GM12878 (cell line): ENCODE measurements at regions not wholly inside any gene's neighbourhood (a gene's known extent, or its start where the extent isn't known, plus 50 kb on each side); places are given as distances from the start of the nearest gene placed in this dataset.

Source experiments
- ATAC-seq: fragments of 200-7000 bp; cut with Tn5 transposase; 3 replicates; pipeline ENCODE4 v1.9.1; 2020; ENCODE audit warnings: mild to moderate bottlenecking, moderate library complexity
- BruUV-seq: library from RNA; stranded (reverse); fragments of 400-500 nt; replicated peaks from 2 replicates; lab custom pipeline; 2021; lab: Mats Ljungman, UMichigan
- CTCF ChIA-PET: fragments of 300-600 bp; sonication (Branson Sonifier 250); formaldehyde crosslinking; extraction: SDS; loops from one replicate; lab custom pipeline; 2021; ENCODE audit warnings: inconsistent platforms; lab: Yijun Ruan, JAX
- POLR2A ChIA-PET: fragments of 350-600 bp; formaldehyde crosslinking; extraction: SDS; loops from one replicate; lab custom pipeline; 2021; ENCODE audit warnings: inconsistent platforms; lab: Charles Lee
- RAD21 ChIA-PET: fragments of 300-600 bp; sonication (Branson Sonifier 250); formaldehyde crosslinking; loops from one replicate; lab custom pipeline; 2023; ENCODE audit warnings: antibody characterized with exemption; ENCODE audit not compliant: unreplicated experiment; lab: Charles Lee
- SMC1A ChIA-PET: fragments of 300-600 bp; sonication (Branson Sonifier 250); formaldehyde crosslinking; loops from one replicate; lab custom pipeline; 2023; ENCODE audit not compliant: unreplicated experiment, uncharacterized antibody; lab: Charles Lee
- DNase-seq: peaks from one replicate; pipeline ENCODE4 v3.0.0-alpha.2; 2011; ENCODE audit warnings: low read depth, low spot score
- FAIRE-seq: peaks from 3 replicates; lab custom pipeline; 2011; peaks lifted over from hg19 to GRCh38; lab: Jason Lieb, UNC
- H2AFZ ChIP-seq: 2 replicates; pipeline ENCODE4 v1.6.0; 2011; ENCODE audit warnings: low read depth, low read length, control low read depth; ENCODE audit not compliant: control insufficient read depth
- H3K27ac ChIP-seq: 2 replicates; pipeline ENCODE4 v1.5.1; 2011; ENCODE audit warnings: control low read depth; ENCODE audit not compliant: control insufficient read depth, insufficient read depth
- H3K27me3 ChIP-seq, 2 experiments: replicated peaks in 1 of 2; 2 replicates each; pipeline versions ENCODE4 v1.6.0 to v1.6.1; 2011; ENCODE audit warnings: low read length in 1 of 2; ENCODE audit not compliant: control insufficient read depth in 2 of 2, insufficient read depth in 2 of 2
- H3K36me3 ChIP-seq, 2 experiments: 2 replicates each; pipeline ENCODE4 v1.5.1; 2011; ENCODE audit warnings: low read length in 1 of 2; ENCODE audit not compliant: control insufficient read depth in 2 of 2, insufficient read depth in 2 of 2
- H3K4me1 ChIP-seq: 2 replicates; pipeline ENCODE4 v1.6.1; 2011; ENCODE audit warnings: mild to moderate bottlenecking, low read length, moderate library complexity, mixed read lengths; ENCODE audit not compliant: control insufficient read depth, insufficient read depth
- H3K4me2 ChIP-seq: 2 replicates; pipeline ENCODE4 v1.6.0; 2011; ENCODE audit warnings: control low read depth; ENCODE audit not compliant: control insufficient read depth, insufficient read depth
- H3K4me3 ChIP-seq: fragments of 200-600 bp; sonication (generic); 2 replicates; pipeline ENCODE4 v1.5.1; 2016
- H3K79me2 ChIP-seq: 2 replicates; pipeline ENCODE4 v1.6.0; 2011; ENCODE audit warnings: low read length; ENCODE audit not compliant: control insufficient read depth, insufficient read depth
- H3K9ac ChIP-seq: 2 replicates; pipeline ENCODE4 v1.8.0; 2011; ENCODE audit warnings: low read length, control low read depth, mixed read lengths; ENCODE audit not compliant: control insufficient read depth, insufficient read depth
- H3K9me3 ChIP-seq: replicated peaks from 3 replicates; pipeline ENCODE4 v1.5.1; 2011; ENCODE audit warnings: mild to moderate bottlenecking, low read length; ENCODE audit not compliant: control insufficient read depth, insufficient read depth
- H4K20me1 ChIP-seq: 2 replicates; pipeline ENCODE4 v1.6.0; 2011; ENCODE audit not compliant: control insufficient read depth, insufficient read depth
- WGBS: methylation state at CpG from one replicate; pipeline ENCODE4 v1.1.6; 2016; ENCODE audit warnings: low lambda C conversion rate; ENCODE audit not compliant: insufficient replicate concordance, insufficient coverage; ENCODE audit errors: missing lambda C conversion rate; 5-methylcytosine and 5-hydroxymethylcytosine counted together
- in situ Hi-C: fragments of 300-500 bp; cut with MboI; formaldehyde crosslinking; loops from 9 replicates; pipeline ENCODE4 v1.14.3; 2018; ENCODE audit warnings: mixed read lengths
- intact Hi-C: fragments of 100-400 bp; cut with micrococcal nuclease; formaldehyde crosslinking; loops from one replicate; pipeline ENCODE4 v1.14.2; 2022; ENCODE audit not compliant: unreplicated experiment
- TF ChIP-seq, protein P1 (sequence below): fragments of 450-650 bp; formaldehyde crosslinking; IDR thresholded peaks from 2 replicates; pipeline ENCODE4 v1.5.0; 2022; ENCODE audit warnings: mild to moderate bottlenecking, missing genetic modification characterization
- TF ChIP-seq, protein P2 (sequence below): fragments of 450-650 bp; IDR thresholded peaks from 2 replicates; pipeline ENCODE4 v1.6.1; 2018; ENCODE audit warnings: mild to moderate bottlenecking, low read depth, moderate library complexity; ENCODE audit not compliant: partially characterized antibody

DNA sequence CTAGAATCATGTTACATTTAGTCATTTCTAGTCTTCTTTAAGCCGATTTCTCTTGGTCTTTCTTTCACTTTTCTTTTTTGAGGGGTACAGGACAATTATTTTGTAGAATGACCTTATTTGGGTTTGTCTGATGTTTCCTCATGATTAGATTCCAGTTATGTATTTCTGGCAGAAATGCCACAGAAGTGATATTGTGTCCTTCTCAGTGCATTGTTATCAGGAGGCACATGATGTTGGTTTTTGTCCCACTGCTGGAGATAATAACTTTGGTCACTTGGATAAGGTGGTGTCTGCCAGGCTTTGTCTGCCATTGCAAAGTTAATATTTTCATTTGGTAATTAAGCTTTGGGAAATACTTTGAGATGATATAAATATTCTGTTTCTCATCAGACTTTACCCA lies 100.3 kb downstream of the RRM1 start:
- 18% methylated on average over 1 of the region's 1 CpG for WGBS
- RAD21 ChIA-PET = no interaction called here
- TF ChIP-seq, protein P1, sequence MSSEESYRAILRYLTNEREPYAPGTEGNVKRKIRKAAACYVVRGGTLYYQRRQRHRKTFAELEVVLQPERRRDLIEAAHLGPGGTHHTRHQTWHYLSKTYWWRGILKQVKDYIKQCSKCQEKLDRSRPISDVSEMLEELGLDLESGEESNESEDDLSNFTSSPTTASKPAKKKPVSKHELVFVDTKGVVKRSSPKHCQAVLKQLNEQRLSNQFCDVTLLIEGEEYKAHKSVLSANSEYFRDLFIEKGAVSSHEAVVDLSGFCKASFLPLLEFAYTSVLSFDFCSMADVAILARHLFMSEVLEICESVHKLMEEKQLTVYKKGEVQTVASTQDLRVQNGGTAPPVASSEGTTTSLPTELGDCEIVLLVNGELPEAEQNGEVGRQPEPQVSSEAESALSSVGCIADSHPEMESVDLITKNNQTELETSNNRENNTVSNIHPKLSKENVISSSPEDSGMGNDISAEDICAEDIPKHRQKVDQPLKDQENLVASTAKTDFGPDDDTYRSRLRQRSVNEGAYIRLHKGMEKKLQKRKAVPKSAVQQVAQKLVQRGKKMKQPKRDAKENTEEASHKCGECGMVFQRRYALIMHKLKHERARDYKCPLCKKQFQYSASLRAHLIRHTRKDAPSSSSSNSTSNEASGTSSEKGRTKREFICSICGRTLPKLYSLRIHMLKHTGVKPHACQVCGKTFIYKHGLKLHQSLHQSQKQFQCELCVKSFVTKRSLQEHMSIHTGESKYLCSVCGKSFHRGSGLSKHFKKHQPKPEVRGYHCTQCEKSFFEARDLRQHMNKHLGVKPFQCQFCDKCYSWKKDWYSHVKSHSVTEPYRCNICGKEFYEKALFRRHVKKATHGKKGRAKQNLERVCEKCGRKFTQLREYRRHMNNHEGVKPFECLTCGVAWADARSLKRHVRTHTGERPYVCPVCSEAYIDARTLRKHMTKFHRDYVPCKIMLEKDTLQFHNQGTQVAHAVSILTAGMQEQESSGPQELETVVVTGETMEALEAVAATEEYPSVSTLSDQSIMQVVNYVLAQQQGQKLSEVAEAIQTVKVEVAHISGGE (CRISPR knock-in tag) = no peak
- intact Hi-C loops = no loop called here
- DNase-seq = no peak
- no peak for ATAC-seq
- Histone ChIP-seq H3K9me3 (no peaks in the 10 kb centered on the region), H3K36me3 (no peaks in the 10 kb centered on the region), H3K4me3 (no peak overlapping the region), H3K27me3 (no peaks in the 10 kb centered on the region), H2AFZ (no peak overlapping the region), H3K4me1 (no peaks in the 10 kb centered on the region), H3K9ac (no peak overlapping the region), H3K79me2 (no peaks in the 10 kb centered on the region), H3K27ac (no peak overlapping the region), H4K20me1 (no peaks in the 10 kb centered on the region), H3K4me2 (no peak overlapping the region)
- CTCF ChIA-PET = no interaction called here
- POLR2A ChIA-PET = no interaction called here
- BruUV-seq = no TSS peak
- SMC1A ChIA-PET = no interaction called here
- in situ Hi-C loops = no loop called here
- FAIRE-seq = no peak

DNA sequence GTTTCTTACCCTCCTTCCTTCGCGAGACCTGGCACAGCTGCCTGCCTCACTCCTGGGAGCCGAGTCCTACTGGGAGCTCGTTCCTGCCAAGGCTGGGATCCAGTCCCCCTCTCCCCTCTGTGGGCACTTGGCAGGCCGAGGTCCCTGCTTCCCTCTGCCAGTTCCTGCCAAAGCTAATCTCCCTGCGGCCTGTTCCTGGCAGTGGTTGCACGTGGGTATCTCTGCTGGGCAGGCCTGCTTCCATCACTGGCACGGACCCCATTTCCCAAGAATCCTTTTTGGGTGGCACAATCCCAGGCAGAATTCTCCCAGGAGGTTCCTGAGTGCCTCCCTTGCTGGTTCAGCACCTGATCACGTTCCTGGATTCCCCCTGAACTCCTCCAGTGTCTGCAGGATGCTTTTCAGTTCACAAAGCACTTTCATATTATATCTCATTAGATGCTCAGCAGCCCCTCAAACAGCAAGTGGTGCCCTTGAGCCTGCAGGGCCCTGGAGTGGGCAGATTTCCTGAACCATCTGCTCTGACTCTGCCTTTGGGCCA lies 96.5 kb downstream of the RRM1 start:
- Histone ChIP-seq H3K79me2 (no peaks in the 10 kb centered on the region), H3K4me2 (no peak overlapping the region), H3K27me3 (no peaks in the 10 kb centered on the region; a peak in 1 of 4 replicates), H4K20me1 (no peaks in the 10 kb centered on the region), H3K4me3 (no peak overlapping the region), H3K4me1 (no peaks in the 10 kb centered on the region), H3K36me3 (no peaks in the 10 kb centered on the region), H3K9ac (no peak overlapping the region), H3K27ac (no peak overlapping the region), H2AFZ (no peak overlapping the region), H3K9me3 (no peaks in the 10 kb centered on the region)
- FAIRE-seq (no peak), ATAC-seq (no peak), DNase-seq (no peak)
- intact Hi-C loops = no loop called here
- ChIA-PET RAD21 (no interaction called here), SMC1A (interaction anchor here (1.1 kb wide), 1 partner anchor 349 kb away, joined by 3 read pairs; no protein-coding TSS in a partner anchor), POLR2A (no interaction called here), CTCF (interaction anchor here (1.4 kb wide), 1 partner anchor 348 kb away, joined by 3 read pairs; no protein-coding TSS in a partner anchor)
- in situ Hi-C loops = no loop called here
- TF ChIP-seq, protein P2, sequence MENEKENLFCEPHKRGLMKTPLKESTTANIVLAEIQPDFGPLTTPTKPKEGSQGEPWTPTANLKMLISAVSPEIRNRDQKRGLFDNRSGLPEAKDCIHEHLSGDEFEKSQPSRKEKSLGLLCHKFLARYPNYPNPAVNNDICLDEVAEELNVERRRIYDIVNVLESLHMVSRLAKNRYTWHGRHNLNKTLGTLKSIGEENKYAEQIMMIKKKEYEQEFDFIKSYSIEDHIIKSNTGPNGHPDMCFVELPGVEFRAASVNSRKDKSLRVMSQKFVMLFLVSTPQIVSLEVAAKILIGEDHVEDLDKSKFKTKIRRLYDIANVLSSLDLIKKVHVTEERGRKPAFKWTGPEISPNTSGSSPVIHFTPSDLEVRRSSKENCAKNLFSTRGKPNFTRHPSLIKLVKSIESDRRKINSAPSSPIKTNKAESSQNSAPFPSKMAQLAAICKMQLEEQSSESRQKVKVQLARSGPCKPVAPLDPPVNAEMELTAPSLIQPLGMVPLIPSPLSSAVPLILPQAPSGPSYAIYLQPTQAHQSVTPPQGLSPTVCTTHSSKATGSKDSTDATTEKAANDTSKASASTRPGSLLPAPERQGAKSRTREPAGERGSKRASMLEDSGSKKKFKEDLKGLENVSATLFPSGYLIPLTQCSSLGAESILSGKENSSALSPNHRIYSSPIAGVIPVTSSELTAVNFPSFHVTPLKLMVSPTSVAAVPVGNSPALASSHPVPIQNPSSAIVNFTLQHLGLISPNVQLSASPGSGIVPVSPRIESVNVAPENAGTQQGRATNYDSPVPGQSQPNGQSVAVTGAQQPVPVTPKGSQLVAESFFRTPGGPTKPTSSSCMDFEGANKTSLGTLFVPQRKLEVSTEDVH = no peak
- WGBS = 27% methylated on average over 9 of the region's 9 CpGs
- no TSS peak for BruUV-seq
